ENCODE measurements at regions not wholly inside any gene's neighbourhood (a gene's known extent, or its start where the extent isn't known, plus 50 kb on each side); places are given as distances from the start of the nearest gene placed in this dataset.
"Not testable (repeated sequence)": the region's sequence is repeated elsewhere in the genome, so short reads cannot be mapped to it uniquely, and the experiment has no call there.

- no peak for DNase-seq
Observed at GRCh38 chr6:80974579-80974978, 777.9 kb downstream of the TENT5A start.

- DNase-seq: no peak
Observed at GRCh38 chr6:80969439-80969838, 783.0 kb downstream of the TENT5A start.

DNA sequence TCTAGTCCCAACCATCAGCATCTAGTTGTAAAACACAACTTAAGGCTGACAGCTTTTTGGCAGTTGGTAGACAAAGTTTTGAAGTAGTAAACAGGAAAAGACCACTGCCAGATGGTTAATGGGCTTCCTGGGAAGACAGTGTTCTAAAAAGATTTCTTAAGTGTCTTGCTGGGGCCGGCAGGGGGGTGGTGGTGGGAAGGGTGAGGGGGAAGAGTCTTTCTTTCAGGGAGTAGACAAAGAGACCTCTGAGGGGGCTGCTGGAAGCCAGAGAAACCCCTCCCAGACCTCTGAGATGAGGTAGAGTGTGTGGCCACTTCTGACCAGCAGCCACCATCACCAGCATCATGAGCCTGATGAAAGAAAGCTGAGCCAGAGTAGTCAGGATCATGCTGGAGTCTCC is 784.9 kb downstream of the TENT5A start:
- DNase-seq: no peak

- no peak for DNase-seq
Observed at GRCh38 chr6:80962382-80962781, 790.1 kb downstream of the TENT5A start.

GRCh38 chr6:80961166-80961565 is 791.3 kb downstream of the TENT5A start:
- no peak for DNase-seq

- DNase-seq: no peak
Observed at GRCh38 chr6:80959034-80959433, 793.4 kb downstream of the TENT5A start.

GRCh38 chr6:80956898-80957297 is 795.6 kb downstream of the TENT5A start:
- no peak for DNase-seq

GRCh38 chr6:80952479-80952878 is 800.0 kb downstream of the TENT5A start:
- not testable (repeated sequence) for DNase-seq

GRCh38 chr6:80946402-80946801 is 806.1 kb downstream of the TENT5A start:
- DNase-seq: no peak

DNA sequence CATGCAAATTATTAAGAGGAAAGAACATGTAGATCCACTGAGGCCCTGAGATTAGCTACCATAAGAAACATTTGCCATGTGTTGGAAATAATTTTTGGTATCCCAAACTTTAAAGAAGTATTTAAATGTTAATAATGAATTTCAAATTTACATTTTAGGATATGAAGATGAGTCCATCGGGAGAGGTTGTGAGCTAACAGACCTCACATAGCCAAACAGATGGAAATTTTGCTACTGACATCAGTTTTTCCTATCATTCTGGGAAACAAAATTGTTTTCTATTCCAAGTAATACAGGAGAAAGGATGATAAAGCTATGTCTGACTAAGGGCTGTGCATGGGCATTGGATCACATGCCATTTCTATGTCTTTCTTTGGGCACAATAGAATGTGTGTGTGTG is 809.6 kb downstream of the TENT5A start:
- no peak for DNase-seq

DNA sequence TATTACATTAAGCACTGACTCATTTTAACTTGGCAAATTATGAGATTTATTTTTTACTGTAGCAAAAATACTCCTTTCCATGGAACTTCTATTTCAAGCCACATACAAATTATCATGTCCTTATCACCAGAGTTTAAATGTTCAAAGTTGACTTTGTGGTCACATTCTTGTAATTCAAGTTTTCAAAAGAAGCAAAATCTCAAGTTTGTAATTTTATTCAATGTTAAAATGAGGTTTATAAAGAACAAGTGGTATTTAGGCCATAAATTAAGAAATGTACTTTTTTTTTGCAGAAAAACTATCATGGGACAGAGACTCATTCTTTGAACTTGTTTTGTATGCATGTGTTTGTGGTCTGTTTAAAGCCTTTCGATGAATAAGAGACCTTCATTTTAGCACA is 811.5 kb downstream of the TENT5A start:
- no peak for DNase-seq

GRCh38 chr6:80940571-80940970 is 811.9 kb downstream of the TENT5A start:
- DNase-seq: no peak

DNA sequence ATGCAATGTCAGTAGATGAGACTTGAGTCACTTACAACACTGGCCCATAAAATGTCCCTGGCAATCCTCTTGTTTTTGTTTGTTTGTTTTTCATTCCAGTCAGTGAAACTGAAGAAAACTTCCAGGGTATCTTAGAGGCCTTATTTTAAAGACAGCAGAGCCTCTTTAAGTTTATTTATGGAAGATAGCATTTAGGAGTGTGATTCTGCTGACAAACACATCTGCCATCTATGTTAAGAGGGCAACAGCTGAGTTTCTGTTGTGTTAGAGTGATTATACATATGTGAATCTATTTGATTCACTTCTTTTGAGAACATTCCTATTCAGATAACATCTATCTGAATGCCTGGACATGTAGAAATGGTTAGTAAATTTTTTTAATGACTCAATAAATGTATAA is 812.6 kb downstream of the TENT5A start:
- no peak for DNase-seq

- DNase-seq: no peak
Observed at GRCh38 chr6:80939480-80939879, 813.0 kb downstream of the TENT5A start.

GRCh38 chr6:80938131-80938530 is 814.4 kb downstream of the TENT5A start:
- no peak for DNase-seq

DNA sequence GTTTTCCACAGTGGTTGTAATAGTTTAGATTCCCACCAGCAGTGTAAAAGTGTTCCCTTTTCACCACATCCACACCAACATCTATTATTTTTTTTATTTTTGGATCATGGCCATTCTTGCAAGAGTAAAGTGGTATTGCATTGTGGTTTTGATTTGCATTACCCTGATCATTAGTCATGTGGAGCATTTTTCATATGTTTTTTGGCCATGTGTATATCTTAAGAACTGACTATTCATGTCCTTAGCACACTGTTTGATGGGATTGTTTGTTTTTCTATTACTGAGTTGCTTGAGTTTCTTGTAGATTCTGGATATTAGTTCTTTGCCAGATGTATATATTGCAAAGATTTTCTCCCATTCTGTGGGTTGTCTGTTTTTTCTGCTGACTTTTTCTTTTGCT is 820.1 kb downstream of the TENT5A start:
- DNase-seq: no peak

GRCh38 chr6:80930376-80930775 is 822.1 kb downstream of the TENT5A start:
- no peak for DNase-seq

DNA sequence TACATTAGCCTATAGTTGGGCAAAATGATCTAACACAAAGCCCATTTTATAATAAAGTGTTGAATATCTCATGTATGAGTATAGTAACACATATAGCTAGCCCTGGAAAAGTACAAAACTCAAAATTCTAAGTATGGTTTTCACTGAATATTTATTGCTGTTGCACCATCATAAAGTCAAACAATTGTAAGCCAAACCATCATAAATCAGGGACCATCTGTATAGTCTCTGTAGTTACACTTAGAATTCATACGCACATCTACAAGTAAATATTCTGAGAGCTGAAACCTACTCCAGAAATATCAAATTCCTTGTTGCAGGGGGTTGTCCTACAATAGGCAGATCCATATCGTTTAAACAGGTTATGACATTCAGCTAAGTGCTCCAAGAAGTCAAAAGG is 817.3 kb downstream of the BCKDHB start:
- no peak for DNase-seq

- DNase-seq: no peak
Observed at GRCh38 chr6:80922916-80923455, 816.5 kb downstream of the BCKDHB start.

GRCh38 chr6:80921861-80922460 is 815.5 kb downstream of the BCKDHB start:
- DNase-seq: no peak

DNA sequence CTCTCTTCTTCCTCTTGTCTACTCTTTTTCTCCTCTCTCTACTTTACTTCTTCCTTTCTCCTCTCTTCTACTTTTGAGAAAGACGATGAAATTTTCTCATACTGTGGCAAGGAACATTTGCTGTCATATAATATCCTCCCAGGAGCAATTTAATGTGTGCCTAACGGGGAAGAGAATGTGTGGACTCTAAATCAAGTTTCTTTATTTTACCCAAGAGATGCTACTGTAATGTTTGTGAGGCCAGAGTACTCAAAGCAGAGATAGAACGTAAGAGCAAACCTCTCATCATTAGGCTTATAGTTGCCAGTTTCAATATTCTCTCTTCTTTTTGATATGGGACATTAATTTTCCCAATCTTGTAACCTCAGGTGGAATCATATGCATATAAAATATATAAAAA is 801.4 kb downstream of the BCKDHB start:
- DNase-seq: no peak

GRCh38 chr6:80903711-80904110 is 797.2 kb downstream of the BCKDHB start:
- no peak for DNase-seq

- DNase-seq: no peak
Observed at GRCh38 chr6:80886475-80886874, 780.0 kb downstream of the BCKDHB start.

DNA sequence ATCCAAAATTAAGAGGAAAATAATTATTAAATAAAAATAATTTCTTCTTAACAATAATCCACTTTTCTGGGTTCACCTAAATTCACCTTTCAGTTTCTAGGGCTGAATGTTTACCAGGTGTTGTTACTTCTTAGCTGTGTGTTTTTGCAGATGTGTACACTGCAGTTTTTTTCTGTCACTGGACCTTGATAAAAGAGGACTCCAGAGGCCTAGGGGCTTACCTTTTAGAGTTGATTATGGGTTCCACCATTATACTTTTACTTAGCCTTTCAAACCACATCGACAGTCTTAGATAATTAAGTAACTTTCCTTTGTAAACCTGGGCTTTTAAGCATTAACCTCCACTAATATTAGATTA is 766.5 kb downstream of the BCKDHB start:
- DNase-seq: no peak

GRCh38 chr6:80872199-80872950 is 765.9 kb downstream of the BCKDHB start:
- no peak for DNase-seq

All from CD4-positive, alpha-beta T cell treated with Interleukin-10 for 1 hour (primary cell).